M059J (cell line): ENCODE measurements at regions not wholly inside any gene's neighbourhood (a gene's known extent, or its start where the extent isn't known, plus 50 kb on each side); places are given as distances from the start of the nearest gene placed in this dataset.

Experiments
- DNase-seq: peaks from one replicate; pipeline ENCODE4 v3.0.0-alpha.2; 2012; ENCODE audit warnings: low read depth

DNA sequence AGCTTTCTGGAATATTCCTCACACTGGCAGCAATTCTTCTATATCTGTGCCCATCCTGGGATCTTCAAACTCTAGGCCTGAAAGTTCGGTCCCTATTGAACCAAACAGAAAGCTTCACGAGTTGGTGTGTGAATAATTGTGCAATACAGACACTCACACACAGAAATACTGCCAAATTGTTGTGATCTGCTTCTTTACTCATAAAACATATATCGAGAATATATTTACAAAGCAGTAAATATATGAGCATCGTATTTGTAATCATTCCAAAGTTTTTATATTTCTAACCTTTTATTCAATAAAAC, 56.6 kb upstream of the BEX4 start:
- DNase-seq: no peak

DNA sequence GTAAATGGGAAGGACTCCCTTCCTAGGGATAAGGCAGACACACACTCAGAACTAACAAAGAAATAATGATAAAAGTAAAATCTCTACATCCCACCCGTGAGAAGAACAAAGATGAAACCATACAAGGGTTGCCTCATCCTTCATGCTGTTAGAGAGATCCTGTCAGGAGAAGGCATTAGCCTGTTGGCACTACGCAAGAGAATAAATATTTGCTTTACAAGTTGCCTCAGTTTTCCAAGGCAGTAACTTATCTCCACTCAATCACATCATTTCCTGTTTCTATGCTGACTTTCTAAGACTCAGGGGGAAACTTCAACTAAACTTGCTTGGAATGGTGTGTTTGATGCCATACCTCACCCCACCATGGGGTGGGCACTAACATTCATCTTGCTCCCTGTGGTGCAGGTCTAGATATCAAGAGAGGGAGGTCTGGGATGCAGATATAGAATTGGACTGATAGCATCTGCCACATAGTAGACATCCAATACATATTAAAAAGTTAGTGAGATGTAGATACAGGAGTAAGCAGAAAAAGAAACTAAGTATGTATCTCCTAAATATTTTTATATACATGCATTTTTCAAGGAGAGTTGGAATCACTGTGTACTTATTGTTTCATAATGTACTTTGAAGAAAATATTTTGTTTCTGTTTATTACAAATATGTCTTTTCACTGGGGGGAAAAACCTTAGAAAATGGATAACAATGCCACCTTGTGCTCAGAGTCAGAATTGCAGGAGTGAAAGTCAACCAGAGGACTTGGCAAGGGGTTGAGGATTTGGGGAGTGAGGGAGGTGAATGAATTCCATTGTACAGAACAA, 57.2 kb upstream of the BEX4 start:
- peak; percentile 54 for DNase-seq

DNA sequence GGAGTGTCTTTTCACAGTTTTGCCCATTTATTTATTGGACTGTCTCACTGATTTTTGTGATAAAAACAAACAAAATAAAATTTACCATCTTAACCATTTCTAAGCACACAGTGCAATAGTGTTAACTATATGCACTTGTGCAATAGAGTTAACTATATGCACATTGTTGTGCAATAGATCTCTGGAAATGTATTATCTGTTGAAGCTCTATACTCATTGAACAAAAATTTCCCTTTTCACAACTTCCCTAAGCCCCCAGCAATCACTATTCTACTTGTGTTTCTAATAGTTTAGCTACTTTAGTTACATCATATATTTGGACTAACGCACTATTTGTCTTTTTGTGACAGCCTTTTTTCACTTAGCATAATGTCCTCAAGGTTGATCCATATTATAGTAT, 59.7 kb upstream of the BEX4 start:
- no peak for DNase-seq

DNA sequence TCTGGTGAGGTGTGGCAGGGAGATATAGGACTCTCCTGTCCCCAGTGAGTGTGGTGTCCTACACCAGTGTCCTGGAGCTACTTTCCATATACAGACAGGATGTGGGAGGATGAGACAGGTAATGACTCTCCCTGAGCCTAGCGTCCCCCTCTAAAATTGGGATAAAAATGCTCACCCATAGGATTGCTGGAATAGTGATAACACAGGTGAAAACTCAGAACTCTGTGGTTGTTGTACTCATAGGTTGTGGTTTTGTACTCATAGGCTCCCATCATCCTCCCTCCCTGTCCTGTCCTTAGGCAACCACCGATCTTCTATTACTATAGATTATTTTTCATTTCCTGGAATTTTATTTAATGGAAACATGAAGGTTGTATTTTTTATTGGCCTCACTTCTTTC, 60.7 kb upstream of the NXF3 start:
- DNase-seq: peak; percentile 47

DNA sequence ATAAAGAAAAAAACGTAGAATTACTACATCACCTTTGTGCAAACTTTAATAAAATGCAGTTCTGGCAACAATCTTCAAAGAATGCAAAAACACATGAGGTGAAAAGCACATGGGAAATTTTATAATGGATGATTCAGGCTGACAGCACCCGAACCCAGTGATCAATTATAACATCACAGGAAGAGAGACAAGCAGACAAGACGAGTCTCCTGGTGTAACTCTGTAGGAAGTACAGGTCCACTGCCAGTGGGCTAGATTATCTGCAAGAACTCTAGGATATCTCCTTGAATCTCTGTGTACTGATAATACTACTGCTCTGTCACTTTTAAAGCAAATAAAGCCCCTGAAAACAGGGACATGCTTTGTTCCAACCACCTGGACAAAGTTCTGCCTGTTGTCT, 58.9 kb upstream of the NXF3 start:
- peak; percentile 64 for DNase-seq

DNA sequence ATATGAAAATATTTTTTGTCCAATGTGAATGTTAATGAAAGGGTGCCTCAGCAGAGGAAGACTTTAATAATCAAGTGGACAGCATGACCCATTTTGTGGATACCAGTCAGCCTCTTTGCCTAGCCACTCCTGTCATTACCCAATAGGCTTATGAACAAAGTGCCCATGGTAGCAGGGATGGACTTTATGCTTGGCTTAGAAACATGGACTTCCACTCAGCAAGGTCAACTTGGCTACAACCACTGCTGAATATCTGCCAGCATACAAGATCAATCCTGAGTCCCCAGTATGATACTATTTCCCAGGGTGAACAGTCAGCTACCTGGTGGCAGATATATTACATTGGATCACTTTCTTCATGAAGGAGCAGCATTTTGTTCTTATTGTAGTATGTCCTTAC, 56.7 kb upstream of the NXF3 start:
- no peak for DNase-seq

DNA sequence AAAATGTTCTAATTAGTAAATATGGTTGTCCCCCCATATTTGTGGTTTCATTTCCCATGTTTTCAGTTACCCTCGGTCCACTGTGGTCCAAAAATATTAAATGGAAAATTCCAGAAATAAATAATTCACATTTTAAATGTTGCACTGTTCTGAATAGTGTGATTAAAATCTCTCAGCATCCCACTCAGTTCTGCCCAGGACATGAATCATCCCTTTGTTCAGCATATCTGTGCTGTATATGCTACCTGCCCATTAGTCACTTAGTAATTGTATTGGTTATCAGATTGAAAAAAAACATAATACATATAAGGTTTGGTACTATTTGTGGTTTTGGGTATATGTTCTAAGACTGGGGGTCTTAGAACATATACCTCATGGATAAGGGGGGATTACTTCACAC, 55.1 kb upstream of the NXF3 start:
- peak; percentile 15 for DNase-seq
